GM13976 (cell line): ENCODE measurements at regions not wholly inside any gene's neighbourhood (a gene's known extent, or its start where the extent isn't known, plus 50 kb on each side); places are given as distances from the start of the nearest gene placed in this dataset.
"Not testable (repeated sequence)": the region's sequence is repeated elsewhere in the genome, so short reads cannot be mapped to it uniquely, and the experiment has no call there.

Source experiments
- DNase-seq: peaks from one replicate; pipeline ENCODE4 v3.0.0; 2012; ENCODE audit warnings: low spot score
- in situ Hi-C: fragments of 300-500 bp; cut with MboI; formaldehyde crosslinking; loops from one replicate; pipeline ENCODE4 v1.12.0; 2022; ENCODE audit warnings: low sequenced_read_pairs, mixed read lengths, inconsistent platforms; ENCODE audit not compliant: unreplicated experiment
- TF ChIP-seq, protein P1 (sequence below): IDR thresholded peaks from 2 replicates; pipeline ENCODE4 v1.5.1; 2012; ENCODE audit warnings: borderline replicate concordance, mild to moderate bottlenecking; ENCODE audit not compliant: insufficient read depth; ENCODE audit errors: extremely low read depth, missing control alignments, control extremely low read depth

DNA sequence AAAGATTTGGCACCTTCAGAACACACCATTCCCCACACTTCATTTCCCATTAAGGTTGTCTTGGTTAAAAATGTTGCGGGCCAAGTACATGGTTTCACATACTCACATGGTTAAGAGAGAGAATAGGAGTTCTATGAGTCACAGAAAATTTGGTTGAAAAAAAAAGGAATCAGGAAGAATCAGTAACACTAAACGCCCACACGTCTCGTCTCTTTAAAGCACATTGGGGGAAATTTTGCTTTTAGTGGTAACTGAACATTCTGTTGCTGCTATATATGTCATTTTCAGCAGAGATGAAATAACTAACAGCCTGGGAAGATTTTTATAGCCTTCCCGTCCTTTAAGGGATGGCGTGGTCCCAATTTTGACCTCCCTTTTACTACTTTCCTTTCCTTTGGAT is 132.9 kb upstream of the ERG start:
- in situ Hi-C loops, result no loop called here
- TF ChIP-seq, protein P1, sequence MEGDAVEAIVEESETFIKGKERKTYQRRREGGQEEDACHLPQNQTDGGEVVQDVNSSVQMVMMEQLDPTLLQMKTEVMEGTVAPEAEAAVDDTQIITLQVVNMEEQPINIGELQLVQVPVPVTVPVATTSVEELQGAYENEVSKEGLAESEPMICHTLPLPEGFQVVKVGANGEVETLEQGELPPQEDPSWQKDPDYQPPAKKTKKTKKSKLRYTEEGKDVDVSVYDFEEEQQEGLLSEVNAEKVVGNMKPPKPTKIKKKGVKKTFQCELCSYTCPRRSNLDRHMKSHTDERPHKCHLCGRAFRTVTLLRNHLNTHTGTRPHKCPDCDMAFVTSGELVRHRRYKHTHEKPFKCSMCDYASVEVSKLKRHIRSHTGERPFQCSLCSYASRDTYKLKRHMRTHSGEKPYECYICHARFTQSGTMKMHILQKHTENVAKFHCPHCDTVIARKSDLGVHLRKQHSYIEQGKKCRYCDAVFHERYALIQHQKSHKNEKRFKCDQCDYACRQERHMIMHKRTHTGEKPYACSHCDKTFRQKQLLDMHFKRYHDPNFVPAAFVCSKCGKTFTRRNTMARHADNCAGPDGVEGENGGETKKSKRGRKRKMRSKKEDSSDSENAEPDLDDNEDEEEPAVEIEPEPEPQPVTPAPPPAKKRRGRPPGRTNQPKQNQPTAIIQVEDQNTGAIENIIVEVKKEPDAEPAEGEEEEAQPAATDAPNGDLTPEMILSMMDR, result no peak
- no peak for DNase-seq

DNA sequence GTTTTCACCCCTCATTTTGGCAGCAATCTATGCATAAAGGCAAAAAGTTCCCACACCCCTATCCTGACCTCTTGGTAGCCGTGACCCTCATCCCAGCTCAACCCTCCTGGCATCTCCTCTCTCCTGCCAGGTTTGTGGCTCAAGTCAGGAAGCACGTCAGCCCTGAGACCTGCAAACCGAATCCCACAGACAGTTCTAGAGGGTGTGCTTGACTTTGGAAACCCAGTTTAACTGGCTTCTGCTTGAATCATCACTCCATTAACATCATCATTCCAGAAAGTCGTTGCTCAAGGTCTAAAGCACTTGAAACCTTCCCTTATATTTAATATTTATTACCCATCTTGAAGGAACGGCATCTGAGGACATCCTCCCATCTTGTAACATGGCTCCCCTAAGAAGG is 133.4 kb upstream of the ERG start:
- TF ChIP-seq, protein P1, result no peak
- no peak for DNase-seq
- in situ Hi-C loops, result no loop called here

DNA sequence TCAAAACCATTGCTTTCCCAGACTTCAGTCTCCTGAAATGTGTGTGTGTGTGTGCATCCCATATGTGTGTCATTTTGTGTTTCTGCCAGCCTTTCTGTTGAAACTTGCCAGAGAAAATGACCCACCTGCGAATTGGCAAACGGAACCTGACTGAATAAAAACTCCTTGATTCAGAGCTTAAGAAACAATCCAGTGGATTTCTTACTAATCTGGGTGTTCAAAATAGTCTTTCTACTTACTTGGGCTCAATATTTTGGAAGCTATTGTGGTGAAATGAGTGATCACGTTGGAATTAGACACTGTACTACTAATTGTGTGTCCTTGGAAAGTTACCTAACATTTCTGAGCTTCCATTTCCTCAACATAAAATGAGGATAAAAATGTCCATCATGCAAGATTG is 138.9 kb upstream of the ERG start:
- DNase-seq, result no peak
- in situ Hi-C loops, result no loop called here
- TF ChIP-seq, protein P1, result no peak

DNA sequence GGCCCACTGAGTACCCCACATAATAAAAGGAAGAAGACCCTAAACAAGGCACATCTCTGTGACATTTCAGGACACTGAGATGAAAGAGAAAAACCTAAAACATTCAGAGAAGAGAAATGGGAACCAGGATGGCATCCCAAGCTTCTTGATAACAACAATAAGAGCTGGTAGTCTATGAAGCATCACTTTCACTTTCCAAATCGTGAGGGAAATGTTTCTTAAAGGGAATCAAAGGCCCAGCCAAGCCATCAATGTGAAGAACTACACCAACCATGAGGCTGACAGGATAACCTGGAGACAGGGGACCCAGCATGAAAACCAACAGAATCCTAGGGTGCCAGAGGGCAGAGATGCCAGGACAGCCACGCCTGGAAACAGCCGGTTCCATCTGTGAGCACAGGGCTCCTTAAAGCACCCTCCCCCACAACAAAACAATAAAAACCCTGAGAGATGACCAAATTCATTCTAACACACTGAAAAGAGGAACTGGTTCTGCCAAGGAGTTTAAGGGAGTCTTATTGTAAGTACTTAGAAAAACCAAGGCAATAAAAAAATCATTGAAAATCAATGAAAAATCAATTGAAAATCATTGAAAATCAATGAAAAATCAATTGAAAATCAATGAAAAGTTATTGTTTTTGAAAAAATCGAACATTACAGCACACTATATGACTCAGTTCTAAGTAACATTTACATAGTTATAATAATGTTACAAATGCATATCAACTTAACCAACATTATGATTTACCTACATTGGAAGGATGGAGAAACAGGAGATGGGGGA is 141.5 kb upstream of the ERG start:
- TF ChIP-seq, protein P1, result no peak
- in situ Hi-C loops, result no loop called here
- DNase-seq, result no peak

DNA sequence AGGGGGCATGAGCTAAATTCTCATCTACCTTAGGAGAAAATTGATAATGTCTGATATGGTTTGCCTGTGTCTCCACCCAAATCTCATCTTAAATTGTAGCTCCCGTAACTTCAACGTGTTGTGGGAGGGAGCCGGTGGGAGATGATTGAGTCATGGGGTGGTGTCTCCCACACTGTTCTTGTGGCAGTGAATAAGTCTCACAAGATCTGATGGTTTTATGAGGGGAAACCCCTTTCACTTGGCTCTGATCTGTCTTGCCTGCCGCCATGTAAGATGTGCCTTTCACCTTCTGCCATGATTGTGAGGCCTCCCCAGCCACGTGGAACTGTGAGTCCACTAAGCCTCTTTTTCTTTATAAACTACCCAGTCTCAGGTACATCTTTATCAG is 142.1 kb upstream of the ERG start:
- in situ Hi-C loops, DNase-seq: not testable (repeated sequence)

DNA sequence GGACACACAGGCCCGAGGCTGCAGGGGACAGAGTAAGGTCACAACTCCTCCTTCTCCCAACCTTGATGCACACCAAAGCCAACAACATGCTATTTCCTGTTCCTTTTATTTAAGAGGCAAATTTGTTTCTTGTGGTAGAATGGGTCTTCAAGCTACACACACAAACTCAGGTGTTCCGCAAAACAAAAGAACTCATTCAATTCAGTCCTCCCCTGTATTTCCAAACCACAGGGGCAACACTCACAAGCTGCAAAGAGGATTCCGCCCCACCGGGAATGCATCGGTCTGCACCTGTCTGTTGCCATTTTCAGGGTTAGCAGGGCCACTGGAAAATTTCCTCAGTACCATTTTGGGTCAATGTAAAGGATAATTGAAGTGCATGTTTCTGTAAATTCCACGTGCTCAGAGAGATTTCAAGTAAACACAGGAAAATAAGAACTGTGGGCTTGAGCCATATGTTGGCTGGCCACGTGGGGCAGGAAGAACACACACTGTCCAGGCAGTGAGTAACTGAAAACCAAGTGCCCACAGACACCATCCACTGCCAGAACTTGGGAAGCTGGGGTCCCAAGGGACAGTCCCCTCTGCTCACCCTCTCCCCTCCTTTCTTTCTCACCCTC is 145.2 kb upstream of the ERG start:
- DNase-seq, result no peak
- TF ChIP-seq, protein P1, result no peak
- in situ Hi-C loops, result no loop called here

DNA sequence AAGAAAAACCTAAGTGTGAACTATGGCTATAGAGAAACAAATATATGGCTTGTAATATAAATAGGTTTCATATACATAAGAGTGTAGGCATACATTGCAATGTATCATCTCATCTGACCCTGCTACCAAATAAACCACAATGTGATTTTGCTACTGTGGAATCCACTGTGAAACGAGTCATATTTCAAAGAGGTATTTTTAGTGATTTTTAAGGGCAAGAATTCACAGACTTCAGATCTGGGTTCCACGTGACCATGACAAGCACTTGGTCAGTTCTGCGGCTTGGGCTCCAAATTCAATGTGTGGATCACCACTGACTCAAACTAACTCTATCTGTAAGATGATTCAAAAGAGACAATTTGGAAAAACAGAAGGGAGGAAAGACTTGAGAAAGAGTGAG is 147.0 kb upstream of the ERG start:
- TF ChIP-seq, protein P1, result no peak
- no peak for DNase-seq
- in situ Hi-C loops, result no loop called here
